GM21786 (cell line): ENCODE measurements at regions not wholly inside any gene's neighbourhood (a gene's known extent, or its start where the extent isn't known, plus 50 kb on each side); places are given as distances from the start of the nearest gene placed in this dataset.

Experiments
- ATAC-seq: cut with Tn5 transposase; IDR thresholded peaks from one replicate; pipeline ENCODE4 v1.9.1; 2021; ENCODE audit not compliant: unreplicated experiment

- ATAC-seq, result no peak
Measured at GRCh38 chr10:111706331-111706730, 477.2 kb downstream of the GPAM start.

GRCh38 chr10:111707076-111707475 lies 476.5 kb downstream of the GPAM start:
- no peak for ATAC-seq

- ATAC-seq, result no peak
Measured at GRCh38 chr10:111709603-111710002, 474.0 kb downstream of the GPAM start.

GRCh38 chr10:111716032-111716431 lies 467.5 kb downstream of the GPAM start:
- ATAC-seq, result no peak

GRCh38 chr10:111724121-111724520 lies 459.4 kb downstream of the GPAM start:
- ATAC-seq, result no peak

- ATAC-seq, result no peak
Measured at GRCh38 chr10:111725050-111725449, 458.5 kb downstream of the GPAM start.

GRCh38 chr10:111732166-111732785 lies 451.3 kb downstream of the GPAM start:
- no peak for ATAC-seq

GRCh38 chr10:111739125-111739873 lies 444.3 kb downstream of the GPAM start:
- ATAC-seq, result no peak

GRCh38 chr10:111739874-111740139 lies 443.8 kb downstream of the GPAM start:
- no peak for ATAC-seq

GRCh38 chr10:111745982-111746381 lies 437.6 kb downstream of the GPAM start:
- ATAC-seq, result no peak

GRCh38 chr10:111747751-111748150 lies 435.8 kb downstream of the GPAM start:
- ATAC-seq, result no peak

- no peak for ATAC-seq
Measured at GRCh38 chr10:111748184-111748583, 435.4 kb downstream of the GPAM start.

- ATAC-seq, result no peak
Measured at GRCh38 chr10:111750165-111750849, 433.3 kb downstream of the GPAM start.

- ATAC-seq, result no peak
Measured at GRCh38 chr10:111756217-111757061, 427.1 kb downstream of the GPAM start.

- ATAC-seq, result no peak
Measured at GRCh38 chr10:111758593-111758992, 425.0 kb downstream of the GPAM start.

GRCh38 chr10:111762114-111762513 lies 421.5 kb downstream of the GPAM start:
- ATAC-seq, result no peak

- ATAC-seq, result no peak
Measured at GRCh38 chr10:111765216-111765615, 418.3 kb downstream of the GPAM start.

- no peak for ATAC-seq
Measured at GRCh38 chr10:111766464-111766863, 417.1 kb downstream of the GPAM start.

GRCh38 chr10:111767661-111768060 lies 415.9 kb downstream of the GPAM start:
- ATAC-seq, result no peak

- no peak for ATAC-seq
Measured at GRCh38 chr10:111773950-111774349, 409.6 kb downstream of the GPAM start.

- no peak for ATAC-seq
Measured at GRCh38 chr10:111774486-111774885, 409.1 kb downstream of the GPAM start.
